ENCODE measurements at regions not wholly inside any gene's neighbourhood (a gene's known extent, or its start where the extent isn't known, plus 50 kb on each side); places are given as distances from the start of the nearest gene placed in this dataset.

- no peak for DNase-seq (ENCODE audit: low spot score)
- no peak for TF ChIP-seq CTCF (IDR thresholded peaks at IDR 0.05)
- H3K27me3 Mint-ChIP-seq (ENCODE audit: low read depth) = no peaks in the 10 kb centered on the region
Measured at GRCh38 chr2:63658176-63658968, 69.6 kb downstream of the MDH1 start.

GRCh38 chr2:63660060-63660459 lies 71.3 kb downstream of the MDH1 start:
- Mint-ChIP-seq H3K27ac (ENCODE audit: unreplicated experiment) (no peak overlapping the region), H3K4me3 (ENCODE audit: unreplicated experiment) (no peak overlapping the region), H3K9me3 (ENCODE audit: low read depth) (peaks cover 13% of the 10 kb centered on the region), H3K36me3 (ENCODE audit: low read depth) (no peaks in the 10 kb centered on the region), H3K27me3 (ENCODE audit: low read depth) (no peaks in the 10 kb centered on the region), H3K4me1 (ENCODE audit: low read depth) (peaks cover 11% of the 10 kb centered on the region)
- DNase-seq (ENCODE audit: low spot score) = no peak
- TF ChIP-seq CTCF (IDR thresholded peaks at IDR 0.05) = no peak

More at GRCh38 chr2:63658176-63658968, 69.6 kb downstream of the MDH1 start:
- H3K4me1 Mint-ChIP-seq (ENCODE audit: low read depth) = peaks cover 11% of the 10 kb centered on the region
- no peak overlapping the region for H3K4me3 Mint-ChIP-seq (ENCODE audit: unreplicated experiment)
- no peak overlapping the region for H3K27ac Mint-ChIP-seq (ENCODE audit: unreplicated experiment)
- peaks cover 19% of the 10 kb centered on the region for H3K9me3 Mint-ChIP-seq (ENCODE audit: low read depth)
- H3K36me3 Mint-ChIP-seq (ENCODE audit: low read depth) = no peaks in the 10 kb centered on the region

- TF ChIP-seq CTCF (IDR thresholded peaks at IDR 0.05) = no peak
- peak overlapping the region; percentile 74 for H3K27ac Mint-ChIP-seq (ENCODE audit: unreplicated experiment)
- no peak overlapping the region for H3K4me3 Mint-ChIP-seq (ENCODE audit: unreplicated experiment)
- no peak for DNase-seq (ENCODE audit: low spot score)
- peaks cover 20% of the 10 kb centered on the region for H3K4me1 Mint-ChIP-seq (ENCODE audit: low read depth)
- H3K27me3 Mint-ChIP-seq (ENCODE audit: low read depth) = no peaks in the 10 kb centered on the region
- no peaks in the 10 kb centered on the region for H3K36me3 Mint-ChIP-seq (ENCODE audit: low read depth)
- peaks cover 13% of the 10 kb centered on the region for H3K9me3 Mint-ChIP-seq (ENCODE audit: low read depth)
Measured at GRCh38 chr2:63661076-63661475, 72.3 kb downstream of the MDH1 start.

GRCh38 chr2:63662028-63662804 lies 73.5 kb downstream of the MDH1 start:
- Mint-ChIP-seq H3K4me1 (ENCODE audit: low read depth) (peaks cover 31% of the 10 kb centered on the region), H3K27ac (ENCODE audit: unreplicated experiment) (no peak overlapping the region)
- DNase-seq (ENCODE audit: low spot score) = no peak

More at GRCh38 chr2:63662028-63662804, 73.5 kb downstream of the MDH1 start:
- Mint-ChIP-seq H3K9me3 (ENCODE audit: low read depth) (peaks cover 8% of the 10 kb centered on the region), H3K27me3 (ENCODE audit: low read depth) (no peaks in the 10 kb centered on the region), H3K4me3 (ENCODE audit: unreplicated experiment) (no peak overlapping the region), H3K36me3 (ENCODE audit: low read depth) (no peaks in the 10 kb centered on the region)
- TF ChIP-seq CTCF (IDR thresholded peaks at IDR 0.05) = no peak
